ENCODE measurements at regions not wholly inside any gene's neighbourhood (a gene's known extent, or its start where the extent isn't known, plus 50 kb on each side); places are given as distances from the start of the nearest gene placed in this dataset.

GRCh38 chr4:130178106-130178505 lies 1082.2 kb downstream of the C4orf33 start:
- Histone ChIP-seq H3K9ac (ENCODE audit: control insufficient read depth, extremely low read depth, insufficient read depth, low read length) (no peak overlapping the region), H3K79me2 (ENCODE audit: control insufficient read depth, insufficient read depth, low read length) (no peaks in the 10 kb centered on the region), H3K27me3 (ENCODE audit: control insufficient read depth, extremely low read depth, insufficient read depth, low read length) (no peaks in the 10 kb centered on the region), H3K36me3 (ENCODE audit: control insufficient read depth in 2 of 2, extremely low read depth in 1 of 2, insufficient read depth in 2 of 2, low read length in 2 of 2) (no peaks in the 10 kb centered on the region), H3K4me2 (ENCODE audit: control insufficient read depth, extremely low read depth, insufficient read depth, low read depth, low read length) (no peak overlapping the region), H3K27ac (ENCODE audit: control insufficient read depth, insufficient read depth, low read length) (no peak overlapping the region), H3K4me1 (ENCODE audit: control insufficient read depth, extremely low read depth, insufficient read depth, low read length) (no peaks in the 10 kb centered on the region), H3K4me3 (ENCODE audit: control insufficient read depth in 2 of 3, extremely low read depth in 1 of 3, insufficient read depth in 2 of 3, low read depth in 1 of 3, low read length in 3 of 3) (no peak overlapping the region), H3K9me1 (ENCODE audit: control insufficient read depth, extremely low read depth, insufficient read depth, low read length) (no peaks in the 10 kb centered on the region), H2AFZ (ENCODE audit: control insufficient read depth, low read length) (no peak overlapping the region), H3K9me3 (ENCODE audit: control insufficient read depth, low read depth, low read length) (no peaks in the 10 kb centered on the region), H4K20me1 (ENCODE audit: control insufficient read depth, extremely low read depth, insufficient read depth, low read length) (no peaks in the 10 kb centered on the region)
- no peak for DNase-seq (ENCODE audit: low read depth, low spot score)
- TF ChIP-seq EZH2 (IDR thresholded peaks at IDR 0.05; ENCODE audit: low read length), result no peak
- no peak for TF ChIP-seq CTCF (optimal IDR thresholded peaks at IDR 0.05 in 1 of 3, IDR thresholded peaks at IDR 0.05 in 1 of 3, conservative IDR thresholded peaks at IDR 0.05 in 1 of 3; ENCODE audit: extremely low read depth in 1 of 3, insufficient read depth in 2 of 3, low read length in 3 of 3)
- dilution Hi-C loops (cut with MboI; ENCODE audit: extremely low pct_ligation_motif_present, low sequenced_read_pairs), result no loop called here
- FAIRE-seq, result no peak

- no peak overlapping the region for H2AFZ ChIP-seq (ENCODE audit: control insufficient read depth, low read length)
- H3K4me3 ChIP-seq (ENCODE audit: control insufficient read depth in 2 of 3, extremely low read depth in 1 of 3, insufficient read depth in 2 of 3, low read depth in 1 of 3, low read length in 3 of 3), result no peak overlapping the region
- no peak for DNase-seq (ENCODE audit: low read depth, low spot score)
- no peak overlapping the region for H3K27ac ChIP-seq (ENCODE audit: control insufficient read depth, insufficient read depth, low read length)
- no peaks in the 10 kb centered on the region for H3K9me1 ChIP-seq (ENCODE audit: control insufficient read depth, extremely low read depth, insufficient read depth, low read length)
- no peak for TF ChIP-seq CTCF (optimal IDR thresholded peaks at IDR 0.05 in 1 of 3, IDR thresholded peaks at IDR 0.05 in 1 of 3, conservative IDR thresholded peaks at IDR 0.05 in 1 of 3; ENCODE audit: extremely low read depth in 1 of 3, insufficient read depth in 2 of 3, low read length in 3 of 3)
- TF ChIP-seq EZH2 (IDR thresholded peaks at IDR 0.05; ENCODE audit: low read length), result no peak
- H4K20me1 ChIP-seq (ENCODE audit: control insufficient read depth, extremely low read depth, insufficient read depth, low read length), result no peaks in the 10 kb centered on the region
- no peaks in the 10 kb centered on the region for H3K79me2 ChIP-seq (ENCODE audit: control insufficient read depth, insufficient read depth, low read length)
- H3K4me2 ChIP-seq (ENCODE audit: control insufficient read depth, extremely low read depth, insufficient read depth, low read depth, low read length), result no peak overlapping the region
- no peak overlapping the region for H3K9ac ChIP-seq (ENCODE audit: control insufficient read depth, extremely low read depth, insufficient read depth, low read length)
- no peaks in the 10 kb centered on the region for H3K27me3 ChIP-seq (ENCODE audit: control insufficient read depth, extremely low read depth, insufficient read depth, low read length)
- FAIRE-seq, result no peak
- H3K36me3 ChIP-seq (ENCODE audit: control insufficient read depth in 2 of 2, extremely low read depth in 1 of 2, insufficient read depth in 2 of 2, low read length in 2 of 2), result no peaks in the 10 kb centered on the region
- no peaks in the 10 kb centered on the region for H3K9me3 ChIP-seq (ENCODE audit: control insufficient read depth, low read depth, low read length)
- no peaks in the 10 kb centered on the region for H3K4me1 ChIP-seq (ENCODE audit: control insufficient read depth, extremely low read depth, insufficient read depth, low read length)
- dilution Hi-C loops (cut with MboI; ENCODE audit: extremely low pct_ligation_motif_present, low sequenced_read_pairs), result no loop called here
These were observed 1087.1 kb downstream of the C4orf33 start for GRCh38 chr4:130183096-130183495.
